Calu3 (cell line): ENCODE measurements at regions not wholly inside any gene's neighbourhood (a gene's known extent, or its start where the extent isn't known, plus 50 kb on each side); places are given as distances from the start of the nearest gene placed in this dataset.
"Not testable (repeated sequence)": the region's sequence is repeated elsewhere in the genome, so short reads cannot be mapped to it uniquely, and the experiment has no call there.

Experiments used
- BruUV-seq: library from RNA; stranded (reverse); fragments of 400-500 nt; replicated peaks from 2 replicates; lab custom pipeline; 2021; lab: Mats Ljungman, UMichigan
- CTCF ChIA-PET: fragments of 300-600 bp; sonication (Branson Sonifier 250); formaldehyde crosslinking; loops from one replicate; lab custom pipeline; 2022; ENCODE audit warnings: antibody characterized with exemption; lab: Charles Lee
- DNase-seq: peaks from one replicate; pipeline ENCODE4 v3.0.0; 2022
- H3K27ac Mint-ChIP-seq: one replicate; pipeline ENCODE4 v1.8.0; 2022; ENCODE audit warnings: mixed read lengths; ENCODE audit not compliant: unreplicated experiment
- H3K27me3 Mint-ChIP-seq: one replicate; pipeline ENCODE4 v1.8.0; 2022; ENCODE audit warnings: mixed read lengths; ENCODE audit not compliant: unreplicated experiment
- H3K36me3 Mint-ChIP-seq: one replicate; pipeline ENCODE4 v1.8.0; 2022; ENCODE audit warnings: mild to moderate bottlenecking, moderate library complexity, mixed read lengths; ENCODE audit not compliant: insufficient read depth, unreplicated experiment
- H3K4me1 Mint-ChIP-seq: one replicate; pipeline ENCODE4 v1.8.0; 2022; ENCODE audit warnings: mild to moderate bottlenecking, low read depth, mixed read lengths; ENCODE audit not compliant: unreplicated experiment
- H3K4me3 Mint-ChIP-seq: one replicate; pipeline ENCODE4 v1.8.0; 2022; ENCODE audit warnings: mild to moderate bottlenecking, low read depth, moderate library complexity, mixed read lengths; ENCODE audit not compliant: unreplicated experiment
- H3K9me3 Mint-ChIP-seq: one replicate; pipeline ENCODE4 v1.8.0; 2022; ENCODE audit warnings: low read depth, mixed read lengths; ENCODE audit not compliant: unreplicated experiment
- intact Hi-C: fragments of 100-400 bp; cut with micrococcal nuclease; formaldehyde crosslinking; loops from one replicate; pipeline ENCODE4 v1.10.0; 2022; ENCODE audit not compliant: unreplicated experiment
- TF ChIP-seq, protein P1 (sequence below): fragments of 200-600 bp; IDR thresholded peaks from one replicate; pipeline ENCODE4 v1.8.0; 2022; ENCODE audit warnings: antibody characterized with exemption; ENCODE audit not compliant: unreplicated experiment

DNA sequence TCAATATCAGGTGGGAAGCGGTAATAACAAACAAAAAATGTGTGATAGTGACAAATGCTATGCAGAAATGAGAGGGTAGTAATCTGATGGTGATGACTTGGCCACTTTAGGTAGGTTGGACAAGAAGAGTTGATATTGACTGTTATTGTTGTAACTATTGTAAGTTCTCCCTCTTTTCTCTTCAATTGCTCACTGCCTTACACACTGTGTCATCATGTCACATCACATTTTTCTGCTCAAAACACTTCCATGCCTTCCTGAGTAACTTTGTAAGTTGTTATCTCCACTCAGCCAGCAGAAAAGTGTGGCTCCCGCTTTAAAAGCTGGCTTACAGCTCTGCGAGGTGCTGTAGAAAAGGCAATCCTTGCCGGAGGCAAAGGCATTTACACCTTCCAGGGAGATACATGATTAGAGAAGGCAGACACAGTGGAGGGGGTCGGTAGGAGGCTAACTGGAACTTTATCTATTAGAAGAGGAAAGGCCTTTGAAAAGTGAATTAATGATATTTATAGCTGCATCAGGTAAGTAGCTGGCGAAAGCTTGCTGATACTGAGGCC lies 85.2 kb upstream of the CLINT1 start:
- BruUV-seq: no TSS peak
- intact Hi-C loops: no loop called here
- Mint-ChIP-seq H3K9me3 (no peaks in the 10 kb centered on the region), H3K4me3 (no peak overlapping the region), H3K4me1 (peaks cover 7% of the 10 kb centered on the region), H3K27ac (no peak overlapping the region), H3K27me3 (no peaks in the 10 kb centered on the region), H3K36me3 (no peaks in the 10 kb centered on the region)
- CTCF ChIA-PET: no interaction called here
- TF ChIP-seq, protein P1, sequence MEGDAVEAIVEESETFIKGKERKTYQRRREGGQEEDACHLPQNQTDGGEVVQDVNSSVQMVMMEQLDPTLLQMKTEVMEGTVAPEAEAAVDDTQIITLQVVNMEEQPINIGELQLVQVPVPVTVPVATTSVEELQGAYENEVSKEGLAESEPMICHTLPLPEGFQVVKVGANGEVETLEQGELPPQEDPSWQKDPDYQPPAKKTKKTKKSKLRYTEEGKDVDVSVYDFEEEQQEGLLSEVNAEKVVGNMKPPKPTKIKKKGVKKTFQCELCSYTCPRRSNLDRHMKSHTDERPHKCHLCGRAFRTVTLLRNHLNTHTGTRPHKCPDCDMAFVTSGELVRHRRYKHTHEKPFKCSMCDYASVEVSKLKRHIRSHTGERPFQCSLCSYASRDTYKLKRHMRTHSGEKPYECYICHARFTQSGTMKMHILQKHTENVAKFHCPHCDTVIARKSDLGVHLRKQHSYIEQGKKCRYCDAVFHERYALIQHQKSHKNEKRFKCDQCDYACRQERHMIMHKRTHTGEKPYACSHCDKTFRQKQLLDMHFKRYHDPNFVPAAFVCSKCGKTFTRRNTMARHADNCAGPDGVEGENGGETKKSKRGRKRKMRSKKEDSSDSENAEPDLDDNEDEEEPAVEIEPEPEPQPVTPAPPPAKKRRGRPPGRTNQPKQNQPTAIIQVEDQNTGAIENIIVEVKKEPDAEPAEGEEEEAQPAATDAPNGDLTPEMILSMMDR: no peak
- no peak for DNase-seq

DNA sequence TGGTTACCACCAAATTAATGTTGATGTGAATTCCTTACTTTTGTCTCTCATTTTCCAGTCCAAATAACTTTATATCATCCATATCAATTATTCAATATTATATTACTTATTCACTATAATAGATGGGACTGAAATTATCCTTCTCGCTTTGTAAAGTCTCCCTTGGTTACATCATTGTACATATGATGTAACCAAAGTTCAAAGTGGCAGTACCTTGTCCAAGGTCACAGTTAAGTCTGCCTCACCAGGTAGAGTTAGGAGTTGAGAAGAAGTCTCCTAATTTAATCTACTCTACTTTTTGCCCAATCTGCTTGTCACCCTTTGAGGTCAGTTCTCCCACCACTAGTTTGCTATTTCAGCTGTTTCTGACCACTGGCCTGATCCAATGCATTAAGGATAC lies 83.7 kb upstream of the CLINT1 start:
- no peaks in the 10 kb centered on the region for H3K27me3 Mint-ChIP-seq
- CTCF ChIA-PET: no interaction called here
- no TSS peak for BruUV-seq
- no peaks in the 10 kb centered on the region for H3K36me3 Mint-ChIP-seq
- no peak for DNase-seq
- H3K4me1 Mint-ChIP-seq: no peaks in the 10 kb centered on the region
- H3K4me3 Mint-ChIP-seq: no peak overlapping the region
- TF ChIP-seq, protein P1: no peak
- intact Hi-C loops: no loop called here
- no peak overlapping the region for H3K27ac Mint-ChIP-seq
- no peaks in the 10 kb centered on the region for H3K9me3 Mint-ChIP-seq

- Mint-ChIP-seq H3K4me1 (no peaks in the 10 kb centered on the region), H3K27me3 (no peaks in the 10 kb centered on the region), H3K36me3 (no peaks in the 10 kb centered on the region), H3K4me3 (no peak overlapping the region), H3K9me3 (no peaks in the 10 kb centered on the region), H3K27ac (no peak overlapping the region)
- no TSS peak for BruUV-seq
- CTCF ChIA-PET: no interaction called here
- intact Hi-C loops: no loop called here
- TF ChIP-seq, protein P1: no peak
- DNase-seq: no peak
Measured at GRCh38 chr5:157941616-157942015, 82.7 kb upstream of the CLINT1 start.

- H3K4me3 Mint-ChIP-seq, H3K4me1 Mint-ChIP-seq, DNase-seq, H3K27me3 Mint-ChIP-seq, H3K9me3 Mint-ChIP-seq, intact Hi-C loops, H3K36me3 Mint-ChIP-seq, H3K27ac Mint-ChIP-seq, BruUV-seq: not testable (repeated sequence)
- CTCF ChIA-PET: interaction anchor here (3.0 kb wide), 1 partner anchor 11 kb away, joined by 7 read pairs; no protein-coding TSS in a partner anchor
Measured at GRCh38 chr5:157938101-157938500, 79.2 kb upstream of the CLINT1 start.

DNA sequence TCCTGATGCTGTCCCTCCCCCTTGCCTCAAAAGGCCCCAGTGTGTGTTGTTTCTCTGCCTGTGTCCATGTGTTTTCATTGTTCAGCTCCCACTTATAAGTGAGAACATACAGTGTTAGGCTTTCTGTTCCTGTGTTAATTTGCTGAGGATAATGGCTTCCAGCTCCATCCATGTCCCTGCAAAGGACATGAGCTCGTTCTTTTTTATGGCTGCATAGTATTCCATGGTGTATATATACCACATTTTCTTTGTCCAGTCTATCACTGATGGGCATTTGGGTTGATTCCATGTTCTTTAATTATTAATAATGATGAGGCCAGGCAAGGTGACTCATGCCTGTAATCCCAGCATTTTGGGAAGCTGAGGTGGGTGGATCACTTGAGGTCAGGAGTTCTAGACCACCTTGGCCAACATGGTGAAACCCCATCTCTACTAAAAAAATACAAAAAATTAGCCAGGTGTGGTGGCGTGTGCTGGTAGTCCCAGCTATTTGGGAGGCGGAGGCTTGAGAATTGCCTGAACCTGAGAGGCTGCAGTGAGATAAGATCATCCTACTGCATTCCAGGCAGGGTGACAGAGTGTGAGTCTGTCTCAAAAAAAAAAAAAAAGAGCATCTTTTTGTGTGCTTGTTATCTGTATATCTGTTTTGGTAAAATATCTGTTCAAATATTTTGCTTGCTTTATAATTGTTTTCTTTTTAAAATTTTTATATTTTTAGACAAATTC lies 78.0 kb upstream of the CLINT1 start:
- H3K4me3 Mint-ChIP-seq, intact Hi-C loops, H3K27ac Mint-ChIP-seq, H3K27me3 Mint-ChIP-seq, BruUV-seq, H3K36me3 Mint-ChIP-seq, DNase-seq, H3K9me3 Mint-ChIP-seq: not testable (repeated sequence)
- CTCF ChIA-PET: interaction anchor here (0.7 to 3.0 kb wide), 2 partner anchors 10 to 12 kb away, joined by 4 to 7 read pairs; no protein-coding TSS in a partner anchor
- peaks cover 10% of the 10 kb centered on the region for H3K4me1 Mint-ChIP-seq
